Left ventricle myocardium inferior (tissue), 1 donor: ENCODE measurements at regions not wholly inside any gene's neighbourhood (a gene's known extent, or its start where the extent isn't known, plus 50 kb on each side); places are given as distances from the start of the nearest gene placed in this dataset.

Experiments used
- DNase-seq: peaks from one replicate; pipeline ENCODE4 v3.0.0-alpha.2; 2020
- H3K27ac ChIP-seq: fragments of 200-600 bp; replicated peaks from 2 replicates; pipeline ENCODE4 v1.8.0; 2021
- H3K27me3 ChIP-seq: fragments of 200-600 bp; 2 replicates; pipeline ENCODE4 v1.8.0; 2021; ENCODE audit warnings: low read depth
- H3K36me3 ChIP-seq: fragments of 200-600 bp; 2 replicates; pipeline ENCODE4 v1.8.0; 2021
- H3K4me1 ChIP-seq: fragments of 200-600 bp; 2 replicates; pipeline ENCODE4 v1.8.0; 2021
- H3K4me3 ChIP-seq: fragments of 200-600 bp; 2 replicates; pipeline ENCODE4 v1.8.0; 2021; ENCODE audit warnings: mild to moderate bottlenecking, moderate library complexity
- H3K9me3 ChIP-seq: fragments of 200-600 bp; replicated peaks from 2 replicates; pipeline ENCODE4 v1.8.0; 2021
- CTCF ChIP-seq: fragments of 200-600 bp; IDR thresholded peaks from 2 replicates; pipeline ENCODE4 v1.8.0; 2021; ENCODE audit warnings: antibody characterized with exemption, mild to moderate bottlenecking, borderline replicate concordance
- intact Hi-C: fragments of 100-400 bp; cut with micrococcal nuclease; formaldehyde crosslinking; loops from one replicate; pipeline ENCODE4 v1.11.0; 2022
- donor health status: DM: no; HTN: yes; CAD: no; lungs with severe emphysema.

GRCh38 chr1:58162952-58163550 lies 383.5 kb downstream of the OMA1 start:
- H3K27ac ChIP-seq, result peak overlapping the region; percentile 17
- H3K36me3 ChIP-seq, result no peaks in the 10 kb centered on the region
- DNase-seq, result peak; percentile 33
- peak; percentile 89 for TF ChIP-seq CTCF
- no peak overlapping the region for H3K4me3 ChIP-seq
- peaks cover 13% of the 10 kb centered on the region for H3K9me3 ChIP-seq
- intact Hi-C loops, result no loop called here
- H3K27me3 ChIP-seq, result no peaks in the 10 kb centered on the region
- H3K4me1 ChIP-seq, result peaks cover 6% of the 10 kb centered on the region

DNA sequence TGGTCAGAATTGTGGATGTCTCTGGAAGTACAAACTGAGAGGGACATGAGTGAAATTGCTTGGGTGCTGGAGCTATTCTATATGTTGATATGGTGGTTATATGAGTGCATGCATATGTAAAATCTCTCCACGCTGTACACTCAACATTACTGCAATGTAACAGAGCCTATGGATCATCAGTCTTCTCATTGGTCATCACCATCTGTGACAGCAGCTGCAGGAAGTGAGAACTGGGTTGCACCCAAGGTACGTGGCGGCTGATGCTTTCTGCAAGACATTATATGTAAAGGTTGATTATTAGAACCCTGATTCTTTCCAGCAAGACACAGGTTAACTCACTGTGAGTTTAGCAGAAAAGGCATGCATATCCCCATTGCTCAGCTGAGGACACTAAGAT lies 387.1 kb downstream of the OMA1 start:
- no peak for TF ChIP-seq CTCF
- no peak overlapping the region for H3K4me3 ChIP-seq
- DNase-seq, result no peak
- H3K4me1 ChIP-seq, result peaks cover 31% of the 10 kb centered on the region
- no peak overlapping the region for H3K27ac ChIP-seq
- H3K9me3 ChIP-seq, result no peaks in the 10 kb centered on the region
- no peaks in the 10 kb centered on the region for H3K36me3 ChIP-seq
- no peaks in the 10 kb centered on the region for H3K27me3 ChIP-seq
- intact Hi-C loops, result no loop called here

DNA sequence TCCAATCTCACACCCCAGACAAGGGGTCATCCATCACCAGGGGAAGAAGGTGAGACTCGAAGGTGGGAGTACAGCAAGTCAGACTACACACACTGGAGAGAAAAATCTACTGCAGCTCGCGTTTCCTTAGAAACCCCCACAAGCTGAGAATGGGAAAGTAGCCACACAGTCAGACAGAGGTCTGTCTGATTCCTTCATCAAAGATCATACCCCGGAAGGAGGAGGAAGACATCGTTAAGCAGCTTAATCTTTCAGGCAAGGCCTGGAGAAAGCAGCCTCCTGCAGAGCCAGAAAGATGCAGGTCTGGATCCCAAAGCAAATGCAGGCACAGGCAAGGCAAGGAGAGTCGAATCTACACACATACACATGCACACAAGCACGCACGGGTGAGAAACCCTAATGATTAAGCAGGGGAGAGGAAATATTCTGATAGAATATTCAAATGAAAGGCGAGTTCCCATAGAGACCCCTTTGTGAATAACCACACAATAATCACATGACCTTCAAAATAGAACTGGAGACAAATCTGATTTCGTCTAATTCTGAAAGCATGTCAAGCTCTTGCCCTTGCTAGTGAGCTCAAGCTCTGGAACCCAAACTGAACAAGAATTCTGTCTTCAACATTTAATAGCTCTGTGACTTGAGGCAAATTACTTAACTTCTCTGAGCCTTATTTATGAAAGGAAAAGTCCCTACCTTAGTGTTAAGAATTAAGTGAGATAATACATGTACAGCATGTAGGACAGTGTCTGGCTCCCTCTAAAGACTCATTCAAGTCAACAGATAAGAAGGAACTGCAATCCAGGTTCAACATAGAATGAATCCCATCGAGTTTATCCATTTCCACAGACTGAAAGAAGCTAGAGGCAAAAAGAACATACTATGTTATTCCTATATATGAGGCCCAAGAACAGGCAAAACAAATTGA lies 387.8 kb downstream of the OMA1 start:
- H3K4me1 ChIP-seq, result peaks cover 31% of the 10 kb centered on the region
- no peaks in the 10 kb centered on the region for H3K9me3 ChIP-seq
- H3K27ac ChIP-seq, result no peak overlapping the region
- no peaks in the 10 kb centered on the region for H3K27me3 ChIP-seq
- H3K36me3 ChIP-seq, result no peaks in the 10 kb centered on the region
- intact Hi-C loops, result no loop called here
- no peak overlapping the region for H3K4me3 ChIP-seq
- TF ChIP-seq CTCF, result no peak
- no peak for DNase-seq

- H3K27ac ChIP-seq, result no peak overlapping the region
- H3K4me1 ChIP-seq, result peaks cover 27% of the 10 kb centered on the region
- DNase-seq, result no peak
- no peaks in the 10 kb centered on the region for H3K36me3 ChIP-seq
- H3K4me3 ChIP-seq, result no peak overlapping the region
- intact Hi-C loops, result no loop called here
- TF ChIP-seq CTCF, result no peak
- H3K9me3 ChIP-seq, result no peaks in the 10 kb centered on the region
- H3K27me3 ChIP-seq, result no peaks in the 10 kb centered on the region
Observed at GRCh38 chr1:58158016-58158415, 388.5 kb downstream of the OMA1 start.

DNA sequence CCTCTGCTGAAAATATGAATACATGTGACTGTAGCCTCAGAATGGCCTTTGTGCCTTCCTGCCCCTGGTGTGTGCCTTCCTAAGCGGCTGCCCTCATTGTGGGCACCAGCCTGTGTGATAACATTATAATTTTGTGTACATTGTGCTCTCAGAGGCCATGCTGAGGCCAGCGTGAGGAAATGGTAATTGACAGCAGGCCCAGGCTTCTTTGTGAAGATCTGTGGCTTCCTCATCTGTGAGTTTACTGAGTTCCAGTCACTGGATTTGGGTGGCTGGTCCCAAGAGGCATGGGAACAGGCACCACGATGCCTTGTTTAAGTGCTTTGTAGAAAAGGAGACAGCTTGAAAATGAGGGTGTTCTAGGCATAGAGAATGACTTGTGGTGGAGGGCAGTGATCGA lies 389.3 kb downstream of the OMA1 start:
- Histone ChIP-seq H3K36me3 (no peaks in the 10 kb centered on the region), H3K27ac (peak overlapping the region; percentile 70), H3K4me1 (peaks cover 35% of the 10 kb centered on the region), H3K27me3 (no peaks in the 10 kb centered on the region), H3K9me3 (no peaks in the 10 kb centered on the region), H3K4me3 (no peak overlapping the region)
- intact Hi-C loops, result no loop called here
- no peak for TF ChIP-seq CTCF
- no peak for DNase-seq
